Fibroblast of lung (primary cell): ENCODE measurements at regions not wholly inside any gene's neighbourhood (a gene's known extent, or its start where the extent isn't known, plus 50 kb on each side); places are given as distances from the start of the nearest gene placed in this dataset.

ENCODE experiments used
- DNase-seq, 2 donors: peaks; one replicate each; pipeline versions ENCODE4 v3.0.0 to v3.0.0-alpha.2; 2010; ENCODE audit warnings: low read depth in 2 of 2
- H2AFZ ChIP-seq: 2 replicates; pipeline ENCODE4 v1.5.1; 2012; ENCODE audit warnings: low read length, control low read depth, inconsistent platforms
- H3K27ac ChIP-seq: 2 replicates; pipeline ENCODE4 v1.5.1; 2011; ENCODE audit warnings: low read length, control low read depth; ENCODE audit not compliant: insufficient read depth
- H3K27me3 ChIP-seq: 2 replicates; pipeline ENCODE4 v1.5.1; 2011; ENCODE audit warnings: mild to moderate bottlenecking, low read length; ENCODE audit not compliant: control insufficient read depth, insufficient read depth
- H3K36me3 ChIP-seq: 2 replicates; pipeline ENCODE4 v1.5.1; 2011; ENCODE audit warnings: low read length; ENCODE audit not compliant: control insufficient read depth, insufficient read depth
- H3K4me1 ChIP-seq: 2 replicates; pipeline ENCODE4 v1.5.1; 2011; ENCODE audit warnings: low read length; ENCODE audit not compliant: control insufficient read depth, insufficient read depth; ENCODE audit errors: extremely low read depth
- H3K4me2 ChIP-seq: 2 replicates; pipeline ENCODE4 v1.5.1; 2011; ENCODE audit warnings: low read length, control low read depth; ENCODE audit not compliant: insufficient read depth; ENCODE audit errors: extremely low read depth
- H3K4me3 ChIP-seq, 4 experiments: fragments of 200-600 bp in 1 of 4; sonication (generic) in 1 of 4; replicated peaks in 1 of 4; 2 replicates each; pipeline ENCODE4 v1.5.1; 2011 to 2016; ENCODE audit warnings: low read length in 4 of 4, low read depth in 3 of 4, mild to moderate bottlenecking in 3 of 4, control low read depth in 2 of 4, inconsistent platforms in 1 of 4, mixed read lengths in 1 of 4; ENCODE audit not compliant: insufficient read depth in 1 of 4; ENCODE audit errors: control extremely low read depth in 1 of 4
- H3K79me2 ChIP-seq: 2 replicates; pipeline ENCODE4 v1.5.1; 2012; ENCODE audit warnings: mild to moderate bottlenecking, low read length, inconsistent platforms; ENCODE audit not compliant: control insufficient read depth, insufficient read depth
- H3K9ac ChIP-seq: 2 replicates; pipeline ENCODE4 v1.5.1; 2011; ENCODE audit warnings: mild to moderate bottlenecking, low read length, control low read depth; ENCODE audit not compliant: insufficient read depth
- H3K9me3 ChIP-seq: 2 replicates; pipeline ENCODE4 v1.5.1; 2012; ENCODE audit warnings: low read depth, low read length; ENCODE audit not compliant: control insufficient read depth, insufficient read depth
- H4K20me1 ChIP-seq: 2 replicates; pipeline ENCODE4 v1.5.1; 2011; ENCODE audit warnings: low read length; ENCODE audit not compliant: control insufficient read depth, insufficient read depth; ENCODE audit errors: extremely low read depth
- EZH2 ChIP-seq: IDR thresholded peaks from 2 replicates; pipeline ENCODE4 v1.5.1; 2012; ENCODE audit warnings: low read length, control low read depth, mild to moderate bottlenecking; ENCODE audit errors: missing control alignments
- TF ChIP-seq, protein P1 (sequence below), 2 donors: IDR thresholded peaks in 1 of 2; conservative IDR thresholded peaks in 1 of 2; 1 replicate in 1 of 2; 2 replicates in 1 of 2; pipeline ENCODE4 v1.5.1; 2011 to 2012; ENCODE audit warnings: low read length in 2 of 2, control low read depth in 1 of 2, inconsistent platforms in 1 of 2, low read depth in 1 of 2, mild to moderate bottlenecking in 1 of 2

DNA sequence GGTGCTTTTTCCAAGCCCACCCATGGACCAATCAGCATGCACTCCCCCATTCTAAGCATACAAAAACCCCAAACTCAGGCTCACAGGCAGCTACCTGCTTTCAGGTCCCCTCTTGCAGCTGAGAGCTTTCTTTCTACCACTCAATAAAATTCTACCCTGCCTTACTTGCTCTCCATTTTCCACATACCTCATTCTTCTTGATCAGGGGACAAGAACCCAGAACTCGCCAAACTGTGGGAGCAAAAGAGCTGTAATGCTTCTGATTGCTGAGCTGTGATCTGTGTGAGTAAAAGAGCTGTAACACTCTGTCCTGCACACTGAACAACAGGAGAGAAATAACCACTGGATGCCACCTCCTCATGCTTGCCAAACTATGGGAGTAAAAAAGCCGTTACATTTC, 972.1 kb downstream of the SLITRK5 start:
- TF ChIP-seq EZH2 = no peak
- TF ChIP-seq, protein P1, sequence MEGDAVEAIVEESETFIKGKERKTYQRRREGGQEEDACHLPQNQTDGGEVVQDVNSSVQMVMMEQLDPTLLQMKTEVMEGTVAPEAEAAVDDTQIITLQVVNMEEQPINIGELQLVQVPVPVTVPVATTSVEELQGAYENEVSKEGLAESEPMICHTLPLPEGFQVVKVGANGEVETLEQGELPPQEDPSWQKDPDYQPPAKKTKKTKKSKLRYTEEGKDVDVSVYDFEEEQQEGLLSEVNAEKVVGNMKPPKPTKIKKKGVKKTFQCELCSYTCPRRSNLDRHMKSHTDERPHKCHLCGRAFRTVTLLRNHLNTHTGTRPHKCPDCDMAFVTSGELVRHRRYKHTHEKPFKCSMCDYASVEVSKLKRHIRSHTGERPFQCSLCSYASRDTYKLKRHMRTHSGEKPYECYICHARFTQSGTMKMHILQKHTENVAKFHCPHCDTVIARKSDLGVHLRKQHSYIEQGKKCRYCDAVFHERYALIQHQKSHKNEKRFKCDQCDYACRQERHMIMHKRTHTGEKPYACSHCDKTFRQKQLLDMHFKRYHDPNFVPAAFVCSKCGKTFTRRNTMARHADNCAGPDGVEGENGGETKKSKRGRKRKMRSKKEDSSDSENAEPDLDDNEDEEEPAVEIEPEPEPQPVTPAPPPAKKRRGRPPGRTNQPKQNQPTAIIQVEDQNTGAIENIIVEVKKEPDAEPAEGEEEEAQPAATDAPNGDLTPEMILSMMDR (conservative IDR thresholded peaks at IDR 0.05 in 1 of 2, IDR thresholded peaks at IDR 0.05 in 1 of 2; ENCODE audit: low read depth in 1 of 2, low read length in 2 of 2) = no peak
- Histone ChIP-seq H3K4me3 (no peak overlapping the region), H2AFZ (no peak overlapping the region), H3K4me1 (no peaks in the 10 kb centered on the region), H3K9ac (no peak overlapping the region), H4K20me1 (no peaks in the 10 kb centered on the region), H3K79me2 (no peaks in the 10 kb centered on the region), H3K36me3 (no peaks in the 10 kb centered on the region), H3K4me2 (no peak overlapping the region), H3K27me3 (no peaks in the 10 kb centered on the region), H3K27ac (no peak overlapping the region), H3K9me3 (no peaks in the 10 kb centered on the region)
- DNase-seq = no peak

- Histone ChIP-seq H3K9me3 (no peaks in the 10 kb centered on the region), H2AFZ (no peak overlapping the region), H3K9ac (no peak overlapping the region), H3K27me3 (no peaks in the 10 kb centered on the region), H3K79me2 (no peaks in the 10 kb centered on the region), H3K4me3 (no peak overlapping the region), H3K27ac (no peak overlapping the region), H4K20me1 (no peaks in the 10 kb centered on the region), H3K4me1 (no peaks in the 10 kb centered on the region), H3K36me3 (no peaks in the 10 kb centered on the region), H3K4me2 (no peak overlapping the region)
- TF ChIP-seq, protein P1 (conservative IDR thresholded peaks at IDR 0.05 in 1 of 2, IDR thresholded peaks at IDR 0.05 in 1 of 2; ENCODE audit: low read depth in 1 of 2, low read length in 2 of 2) = no peak
- no peak for TF ChIP-seq EZH2
- no peak for DNase-seq
Observed at GRCh38 chr13:88648598-88649373, 977.6 kb downstream of the SLITRK5 start.

GRCh38 chr13:88649855-88650254, 978.7 kb downstream of the SLITRK5 start:
- no peaks in the 10 kb centered on the region for H4K20me1 ChIP-seq
- H2AFZ ChIP-seq = no peak overlapping the region
- H3K9ac ChIP-seq = no peak overlapping the region
- no peak for DNase-seq
- no peak for TF ChIP-seq EZH2
- TF ChIP-seq, protein P1 (conservative IDR thresholded peaks at IDR 0.05 in 1 of 2, IDR thresholded peaks at IDR 0.05 in 1 of 2; ENCODE audit: low read depth in 1 of 2, low read length in 2 of 2) = no peak
- no peaks in the 10 kb centered on the region for H3K4me1 ChIP-seq
- H3K9me3 ChIP-seq = no peaks in the 10 kb centered on the region
- H3K4me2 ChIP-seq = no peak overlapping the region
- no peaks in the 10 kb centered on the region for H3K27me3 ChIP-seq
- H3K27ac ChIP-seq = no peak overlapping the region
- H3K4me3 ChIP-seq = no peak overlapping the region
- H3K79me2 ChIP-seq = no peaks in the 10 kb centered on the region
- no peaks in the 10 kb centered on the region for H3K36me3 ChIP-seq
